Left renal pelvis (tissue), 4 donors: ENCODE measurements at regions not wholly inside any gene's neighbourhood (a gene's known extent, or its start where the extent isn't known, plus 50 kb on each side); places are given as distances from the start of the nearest gene placed in this dataset.
"Not testable (repeated sequence)": the region's sequence is repeated elsewhere in the genome, so short reads cannot be mapped to it uniquely, and the experiment has no call there.

Experiments
- DNase-seq, 4 donors: peaks; one replicate each; pipeline ENCODE4 v3.0.0-alpha.2; 2013; ENCODE audit warnings: low read depth in 4 of 4, low spot score in 3 of 4

- no peak for DNase-seq
Observed at GRCh38 chr3:190990898-190991297, 128.4 kb upstream of the GMNC start.

GRCh38 chr3:190989218-190989617 is 126.7 kb upstream of the GMNC start:
- DNase-seq: no peak

GRCh38 chr3:190988102-190988501 is 125.6 kb upstream of the GMNC start:
- DNase-seq: no peak

GRCh38 chr3:190984502-190985244 is 122.2 kb upstream of the GMNC start:
- no peak for DNase-seq

GRCh38 chr3:190983875-190984274 is 121.4 kb upstream of the GMNC start:
- no peak for DNase-seq

- DNase-seq: no peak
Observed at GRCh38 chr3:190973771-190974170, 111.3 kb upstream of the GMNC start.

GRCh38 chr3:190972840-190973270 is 110.4 kb upstream of the GMNC start:
- DNase-seq: no peak

- no peak for DNase-seq
Observed at GRCh38 chr3:190972196-190972595, 109.7 kb upstream of the GMNC start.

- no peak for DNase-seq
Observed at GRCh38 chr3:190970560-190970959, 108.1 kb upstream of the GMNC start.

- DNase-seq: no peak
Observed at GRCh38 chr3:190968616-190969015, 106.1 kb upstream of the GMNC start.

- DNase-seq: not testable (repeated sequence)
Observed at GRCh38 chr3:190964931-190965330, 102.4 kb upstream of the GMNC start.

GRCh38 chr3:190959077-190959476 is 96.6 kb upstream of the GMNC start:
- no peak for DNase-seq

- no peak for DNase-seq
Observed at GRCh38 chr3:190941694-190942260, 79.3 kb upstream of the GMNC start.

- not testable (repeated sequence) for DNase-seq
Observed at GRCh38 chr3:190934616-190935015, 72.1 kb upstream of the GMNC start.

GRCh38 chr3:190926619-190927018 is 64.1 kb upstream of the GMNC start:
- DNase-seq: no peak

- no peak for DNase-seq
Observed at GRCh38 chr3:190912736-190913135, 50.2 kb upstream of the GMNC start.
